Endothelial cell of umbilical vein (primary cell): ENCODE measurements at regions not wholly inside any gene's neighbourhood (a gene's known extent, or its start where the extent isn't known, plus 50 kb on each side); places are given as distances from the start of the nearest gene placed in this dataset.

ENCODE experiments used
- BruUV-seq: library from RNA; stranded (reverse); fragments of 400-500 nt; replicated peaks from 2 replicates; lab custom pipeline; 2021; lab: Mats Ljungman, UMichigan
- CTCF ChIA-PET: fragments of 300-600, 350-600 bp; sonication (Branson Sonifier 250); formaldehyde crosslinking; loops from one replicate; lab custom pipeline; 2021; ENCODE audit warnings: antibody characterized with exemption, inconsistent platforms; lab: Charles Lee
- POLR2A ChIA-PET: fragments of 300-600, 350-600 bp; sonication (Branson Sonifier 250); formaldehyde crosslinking; loops from one replicate; lab custom pipeline; 2021; ENCODE audit warnings: antibody characterized with exemption, inconsistent platforms; lab: Charles Lee
- DNase-seq: peaks from one replicate; pipeline ENCODE4 v3.0.0-alpha.2; 2011; ENCODE audit warnings: low read depth, low spot score
- FAIRE-seq: peaks from 2 replicates; lab custom pipeline; 2011; peaks lifted over from hg19 to GRCh38; lab: Jason Lieb, UNC
- H2AFZ ChIP-seq: 2 replicates; pipeline ENCODE4 v1.6.0; 2012; ENCODE audit warnings: low read depth, low read length, control low read depth, inconsistent platforms
- H3K27ac ChIP-seq: 2 replicates; pipeline ENCODE4 v1.5.1; 2011; ENCODE audit warnings: low read depth, mild to moderate bottlenecking, control low read depth, low read length, moderate library complexity; ENCODE audit not compliant: insufficient read depth
- H3K27me3 ChIP-seq, 2 experiments: 2 replicates each; pipeline versions ENCODE4 v1.6.0 to v1.6.1; 2011; ENCODE audit warnings: low read length in 2 of 2, mixed read lengths in 1 of 2; ENCODE audit not compliant: control insufficient read depth in 2 of 2, insufficient read depth in 2 of 2
- H3K36me3 ChIP-seq, 2 experiments: 2 replicates in 1 of 2; 3 replicates in 1 of 2; pipeline ENCODE4 v1.5.1; 2011; ENCODE audit warnings: low read length in 2 of 2, mild to moderate bottlenecking in 1 of 2, moderate library complexity in 1 of 2; ENCODE audit not compliant: control insufficient read depth in 2 of 2, insufficient read depth in 2 of 2; ENCODE audit errors: extremely low read depth in 1 of 2
- H3K4me1 ChIP-seq: 3 replicates; pipeline ENCODE4 v1.5.1; 2011; ENCODE audit warnings: mild to moderate bottlenecking, low read length; ENCODE audit not compliant: control insufficient read depth, insufficient read depth; ENCODE audit errors: extremely low read depth
- H3K4me2 ChIP-seq: 2 replicates; pipeline ENCODE4 v1.6.1; 2011; ENCODE audit warnings: low read length, control low read depth, mixed read lengths; ENCODE audit not compliant: insufficient read depth
- H3K4me3 ChIP-seq, 3 experiments: fragments of 200-600 bp in 1 of 3; sonication (generic), shearing (Covaris generic) in 1 of 3; replicated peaks in 1 of 3; 2 replicates each; pipeline ENCODE4 v1.5.1; 2011 to 2016; ENCODE audit warnings: control low read depth in 3 of 3, low read length in 3 of 3, mild to moderate bottlenecking in 2 of 3, inconsistent platforms in 1 of 3, low read depth in 1 of 3, moderate library complexity in 1 of 3; ENCODE audit not compliant: insufficient read depth in 1 of 3
- H3K79me2 ChIP-seq: 2 replicates; pipeline ENCODE4 v1.6.0; 2012; ENCODE audit warnings: low read length, inconsistent platforms; ENCODE audit not compliant: control insufficient read depth, insufficient read depth
- H3K9ac ChIP-seq: replicated peaks from 2 replicates; pipeline ENCODE3; 2011; ENCODE audit warnings: low read length, control low read depth; ENCODE audit not compliant: insufficient read depth; ENCODE audit errors: extremely low read depth
- H3K9me1 ChIP-seq: replicated peaks from 3 replicates; pipeline ENCODE4 v1.6.0; 2011; ENCODE audit warnings: mild to moderate bottlenecking, low read length; ENCODE audit not compliant: control insufficient read depth, insufficient read depth; ENCODE audit errors: extremely low read depth
- H3K9me3 ChIP-seq: replicated peaks from 2 replicates; pipeline ENCODE4 v1.5.1; 2012; ENCODE audit warnings: low read length, inconsistent platforms; ENCODE audit not compliant: control insufficient read depth, insufficient read depth
- H4K20me1 ChIP-seq: replicated peaks from 2 replicates; pipeline ENCODE3; 2011; ENCODE audit warnings: mild to moderate bottlenecking, low read length; ENCODE audit not compliant: control insufficient read depth, insufficient read depth; ENCODE audit errors: extremely low read depth
- EZH2 ChIP-seq: IDR thresholded peaks from 2 replicates; pipeline ENCODE4 v1.6.1; 2012; ENCODE audit warnings: borderline replicate concordance, low read depth, mild to moderate bottlenecking, moderate library complexity, low read length, inconsistent platforms; ENCODE audit not compliant: severe bottlenecking
- FOS ChIP-seq: IDR thresholded peaks from 2 replicates; pipeline ENCODE4 v1.6.1; 2011; ENCODE audit warnings: mild to moderate bottlenecking, low read length, moderate library complexity, borderline replicate concordance; ENCODE audit not compliant: insufficient read depth
- GATA2 ChIP-seq: IDR thresholded peaks from 2 replicates; pipeline ENCODE4 v1.7.0; 2011; ENCODE audit warnings: low read depth, mild to moderate bottlenecking, moderate library complexity, mixed read lengths, low read length; ENCODE audit not compliant: insufficient read length, insufficient read depth
- MYC ChIP-seq: IDR thresholded peaks from one replicate; pipeline ENCODE4 v1.6.1; 2011; ENCODE audit warnings: mild to moderate bottlenecking, low read depth, low read length
- POLR2A ChIP-seq: IDR thresholded peaks from 2 replicates; pipeline ENCODE4 v1.6.1; 2012; ENCODE audit warnings: low read depth, mild to moderate bottlenecking, control low read depth, low read length
- dilution Hi-C: fragments of 300-500 bp; cut with MboI; formaldehyde crosslinking; loops from one replicate; pipeline ENCODE4 v1.15.0; 2019; ENCODE audit warnings: low sequenced_read_pairs; ENCODE audit not compliant: extremely low pct_ligation_motif_present
- intact Hi-C: fragments of 100-400 bp; cut with micrococcal nuclease; formaldehyde crosslinking; loops from one replicate; pipeline ENCODE4 v1.10.0; 2022
- TF ChIP-seq, protein P1 (sequence below): IDR thresholded peaks from 2 replicates; pipeline ENCODE4 v1.6.1; 2011; ENCODE audit not compliant: insufficient read depth, insufficient read length
- TF ChIP-seq, protein P2 (sequence below), 2 donors: IDR thresholded peaks; 1 replicate in 1 of 2; 2 replicates in 1 of 2; pipeline ENCODE4 v1.5.1; 2011; ENCODE audit warnings: low read length in 2 of 2, mild to moderate bottlenecking in 2 of 2, moderate library complexity in 2 of 2, control low read depth in 1 of 2, inconsistent platforms in 1 of 2, low read depth in 1 of 2; ENCODE audit not compliant: insufficient read depth in 1 of 2; ENCODE audit errors: extremely low read depth in 1 of 2

DNA sequence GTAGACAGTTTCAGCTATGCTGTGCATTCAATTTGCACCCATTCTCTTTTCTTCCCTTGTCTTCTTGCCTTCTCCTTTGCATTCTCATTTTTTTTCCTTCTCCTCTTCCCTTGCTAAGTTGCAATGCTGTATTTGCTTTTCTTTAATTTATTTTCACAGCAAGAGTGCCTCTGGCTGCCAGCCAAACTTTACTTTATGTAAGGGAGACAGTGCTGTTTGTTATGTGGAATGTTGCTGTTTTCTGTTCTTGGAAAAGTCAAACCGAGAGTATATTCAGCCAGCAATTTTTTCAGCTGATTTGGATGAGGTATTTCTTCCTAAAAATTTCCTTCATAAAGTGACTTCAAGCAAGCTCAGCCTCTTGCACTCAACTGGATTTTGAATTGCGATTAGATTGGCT lies 1293.4 kb downstream of the ARAP2 start:
- dilution Hi-C loops: no loop called here
- H3K79me2 ChIP-seq: no peaks in the 10 kb centered on the region

More for the DNA sequence above, 1293.4 kb downstream of the ARAP2 start:
- Histone ChIP-seq H3K27ac (no peak overlapping the region), H3K27me3 (no peaks in the 10 kb centered on the region), H3K4me2 (no peak overlapping the region), H3K9me1 (no peaks in the 10 kb centered on the region), H3K4me3 (no peak overlapping the region), H3K9me3 (no peaks in the 10 kb centered on the region), H3K36me3 (no peaks in the 10 kb centered on the region), H3K4me1 (no peaks in the 10 kb centered on the region), H3K9ac (no peak overlapping the region), H4K20me1 (no peaks in the 10 kb centered on the region), H2AFZ (no peak overlapping the region)
- no peak for FAIRE-seq
- POLR2A ChIA-PET: no interaction called here
- BruUV-seq: no TSS peak
- intact Hi-C loops: no loop called here
- no peak for TF ChIP-seq GATA2
- no peak for TF ChIP-seq POLR2A
- TF ChIP-seq, protein P1, sequence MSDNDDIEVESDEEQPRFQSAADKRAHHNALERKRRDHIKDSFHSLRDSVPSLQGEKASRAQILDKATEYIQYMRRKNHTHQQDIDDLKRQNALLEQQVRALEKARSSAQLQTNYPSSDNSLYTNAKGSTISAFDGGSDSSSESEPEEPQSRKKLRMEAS: no peak
- no peak for TF ChIP-seq MYC
- no peak for TF ChIP-seq EZH2
- TF ChIP-seq, protein P2, sequence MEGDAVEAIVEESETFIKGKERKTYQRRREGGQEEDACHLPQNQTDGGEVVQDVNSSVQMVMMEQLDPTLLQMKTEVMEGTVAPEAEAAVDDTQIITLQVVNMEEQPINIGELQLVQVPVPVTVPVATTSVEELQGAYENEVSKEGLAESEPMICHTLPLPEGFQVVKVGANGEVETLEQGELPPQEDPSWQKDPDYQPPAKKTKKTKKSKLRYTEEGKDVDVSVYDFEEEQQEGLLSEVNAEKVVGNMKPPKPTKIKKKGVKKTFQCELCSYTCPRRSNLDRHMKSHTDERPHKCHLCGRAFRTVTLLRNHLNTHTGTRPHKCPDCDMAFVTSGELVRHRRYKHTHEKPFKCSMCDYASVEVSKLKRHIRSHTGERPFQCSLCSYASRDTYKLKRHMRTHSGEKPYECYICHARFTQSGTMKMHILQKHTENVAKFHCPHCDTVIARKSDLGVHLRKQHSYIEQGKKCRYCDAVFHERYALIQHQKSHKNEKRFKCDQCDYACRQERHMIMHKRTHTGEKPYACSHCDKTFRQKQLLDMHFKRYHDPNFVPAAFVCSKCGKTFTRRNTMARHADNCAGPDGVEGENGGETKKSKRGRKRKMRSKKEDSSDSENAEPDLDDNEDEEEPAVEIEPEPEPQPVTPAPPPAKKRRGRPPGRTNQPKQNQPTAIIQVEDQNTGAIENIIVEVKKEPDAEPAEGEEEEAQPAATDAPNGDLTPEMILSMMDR (IDR thresholded peaks at IDR 0.05; ENCODE audit: extremely low read depth in 1 of 2, insufficient read depth in 1 of 2, low read depth in 1 of 2, low read length in 2 of 2): no peak
- TF ChIP-seq FOS: no peak
- no peak for DNase-seq
- CTCF ChIA-PET: no interaction called here
